Activated CD4-positive, alpha-beta memory T cell treated with anti-CD3 and anti-CD28 coated beads, Interleukin-2, amount 10 ng/mL, durations not matched to agents 7 days and 5 days (primary cell): ENCODE measurements at regions not wholly inside any gene's neighbourhood (a gene's known extent, or its start where the extent isn't known, plus 50 kb on each side); places are given as distances from the start of the nearest gene placed in this dataset.

Source experiments
- CTCF ChIA-PET: fragments of 350-600 bp; sonication (Branson Sonifier 250); formaldehyde crosslinking; loops from one replicate; lab custom pipeline; 2021; ENCODE audit warnings: antibody characterized with exemption, inconsistent platforms; lab: Charles Lee
- POLR2A ChIA-PET: fragments of 350-600 bp; sonication (Branson Sonifier 250); formaldehyde crosslinking; loops from one replicate; lab custom pipeline; 2021; ENCODE audit warnings: antibody characterized with exemption; lab: Charles Lee
- DNase-seq: peaks from one replicate; pipeline ENCODE4 v3.0.0-alpha.2; 2020
- H3K27ac Mint-ChIP-seq: one replicate; pipeline ENCODE4 v1.8.0; 2021; ENCODE audit warnings: mild to moderate bottlenecking, mixed read lengths
- H3K27me3 Mint-ChIP-seq: one replicate; pipeline ENCODE4 v1.8.0; 2021; ENCODE audit warnings: mixed read lengths
- H3K36me3 Mint-ChIP-seq: one replicate; pipeline ENCODE4 v1.8.0; 2021; ENCODE audit warnings: low read depth, mixed read lengths
- H3K4me1 Mint-ChIP-seq: one replicate; pipeline ENCODE4 v1.8.0; 2021; ENCODE audit warnings: mixed read lengths
- H3K4me3 Mint-ChIP-seq: one replicate; pipeline ENCODE4 v1.8.0; 2021; ENCODE audit warnings: mild to moderate bottlenecking, mixed read lengths
- H3K9me3 Mint-ChIP-seq: one replicate; pipeline ENCODE4 v1.8.0; 2021; ENCODE audit warnings: mixed read lengths

GRCh38 chr22:49049691-49050090, 778.0 kb downstream of the BRD1 start:
- Mint-ChIP-seq H3K9me3 (no peaks in the 10 kb centered on the region), H3K4me1 (no peaks in the 10 kb centered on the region), H3K36me3 (no peaks in the 10 kb centered on the region), H3K4me3 (no peak overlapping the region), H3K27me3 (peaks cover 1% of the 10 kb centered on the region), H3K27ac (no peak overlapping the region)
- ChIA-PET POLR2A (no interaction called here), CTCF (no interaction called here)
- DNase-seq, result no peak

DNA sequence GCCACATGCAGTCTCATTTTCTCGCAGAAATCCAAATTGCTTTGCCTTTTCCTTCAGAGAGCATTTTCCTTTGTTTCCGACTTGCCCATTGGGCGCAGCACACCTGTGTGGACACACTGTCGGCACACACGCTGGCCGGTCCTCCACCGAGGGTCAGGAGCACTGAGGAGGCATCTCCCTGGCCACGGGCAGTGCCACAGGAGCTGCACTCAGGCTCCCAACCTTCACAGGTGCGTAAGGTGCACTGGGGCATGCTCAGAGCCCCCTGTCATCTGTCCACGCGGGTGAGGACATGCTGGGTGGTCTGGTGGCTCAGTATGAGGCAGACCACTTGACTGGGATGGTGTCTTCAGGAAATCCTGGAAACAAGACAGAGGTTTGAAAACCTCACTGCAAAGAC, 779.1 kb downstream of the BRD1 start:
- no peak overlapping the region for H3K4me3 Mint-ChIP-seq
- no peak for DNase-seq
- ChIA-PET CTCF (no interaction called here), POLR2A (no interaction called here)
- H3K4me1 Mint-ChIP-seq, result no peaks in the 10 kb centered on the region
- no peaks in the 10 kb centered on the region for H3K27me3 Mint-ChIP-seq
- no peaks in the 10 kb centered on the region for H3K36me3 Mint-ChIP-seq
- H3K9me3 Mint-ChIP-seq, result no peaks in the 10 kb centered on the region
- H3K27ac Mint-ChIP-seq, result no peak overlapping the region

DNA sequence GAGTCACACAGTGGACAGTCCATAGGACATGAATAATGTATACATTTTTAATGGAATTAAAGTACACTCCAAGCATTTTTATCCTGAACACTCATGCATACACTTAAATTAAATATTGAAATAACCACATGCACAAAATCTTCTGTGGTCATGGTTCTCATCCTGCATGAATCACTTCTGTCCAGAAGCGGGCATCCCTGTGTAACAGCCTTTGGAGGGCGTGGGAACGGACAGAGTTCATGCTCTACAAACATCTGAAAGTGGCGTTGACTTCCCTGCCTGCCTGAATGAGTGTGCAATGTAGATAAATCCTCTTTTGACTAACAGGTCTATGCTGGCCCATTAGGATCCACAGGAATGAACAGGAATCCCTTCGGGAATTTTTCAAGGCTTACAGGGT, 780.2 kb downstream of the BRD1 start:
- no peak overlapping the region for H3K27ac Mint-ChIP-seq
- ChIA-PET POLR2A (no interaction called here), CTCF (interaction anchor here (2.7 kb wide), 1 partner anchor 258 kb away, joined by 15 read pairs; no protein-coding TSS in a partner anchor)
- no peak for DNase-seq
- no peaks in the 10 kb centered on the region for H3K36me3 Mint-ChIP-seq
- H3K4me1 Mint-ChIP-seq, result no peaks in the 10 kb centered on the region
- no peaks in the 10 kb centered on the region for H3K9me3 Mint-ChIP-seq
- no peak overlapping the region for H3K4me3 Mint-ChIP-seq
- no peaks in the 10 kb centered on the region for H3K27me3 Mint-ChIP-seq

DNA sequence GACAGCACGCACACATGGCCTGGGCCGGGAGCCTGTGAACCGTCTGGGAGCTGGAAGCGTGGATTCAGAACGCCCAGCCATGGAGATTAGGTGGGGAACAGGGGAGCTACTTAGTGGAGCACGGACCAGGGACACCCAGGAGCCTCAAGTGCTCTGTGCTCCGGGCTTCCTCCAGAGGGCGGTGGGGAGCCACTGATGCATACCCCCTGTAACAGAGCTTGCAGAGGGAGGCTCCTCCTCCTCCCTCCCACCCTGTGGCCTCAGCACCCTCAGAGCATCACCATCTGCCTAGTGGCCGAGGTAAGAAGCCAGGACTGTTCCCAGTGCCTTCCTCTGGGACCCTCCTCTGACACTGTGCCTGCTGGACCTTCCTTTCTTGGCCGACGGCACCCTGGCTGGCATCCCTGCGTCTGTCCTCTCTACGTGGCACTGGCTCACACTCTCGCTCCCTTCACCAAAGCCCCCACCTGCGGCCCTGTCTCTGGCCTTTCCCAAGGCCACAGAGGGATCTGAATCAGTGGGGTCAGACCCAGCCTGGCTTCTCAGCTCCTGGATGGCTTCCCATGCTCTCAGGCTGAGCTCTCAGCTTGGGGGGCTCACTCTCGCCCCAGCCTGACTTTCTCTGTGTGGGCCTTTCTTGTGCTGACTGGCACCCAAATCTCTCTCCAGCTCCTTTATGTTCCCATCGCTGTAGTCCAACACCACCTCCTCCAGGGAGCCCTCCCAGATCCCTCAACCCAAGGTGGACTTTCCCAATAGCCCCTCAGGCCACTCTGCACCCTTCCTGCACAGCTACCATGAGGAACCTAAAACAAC, 780.9 kb downstream of the BRD1 start:
- Mint-ChIP-seq H3K27ac (no peak overlapping the region), H3K36me3 (no peaks in the 10 kb centered on the region), H3K4me3 (no peak overlapping the region), H3K27me3 (no peaks in the 10 kb centered on the region), H3K9me3 (no peaks in the 10 kb centered on the region), H3K4me1 (no peaks in the 10 kb centered on the region)
- POLR2A ChIA-PET, result no interaction called here
- peak; percentile 22 for DNase-seq
- CTCF ChIA-PET, result interaction anchor here (0.6 to 2.7 kb wide), 2 partner anchors 20 to 259 kb away, joined by 3 to 15 read pairs; no protein-coding TSS in a partner anchor

GRCh38 chr22:49046000-49046545, 781.6 kb downstream of the BRD1 start:
- DNase-seq, result no peak
- CTCF ChIA-PET, result interaction anchor here (2.7 kb wide), 1 partner anchor 259 kb away, joined by 15 read pairs; no protein-coding TSS in a partner anchor
- Mint-ChIP-seq H3K4me1 (no peaks in the 10 kb centered on the region), H3K27me3 (no peaks in the 10 kb centered on the region), H3K36me3 (no peaks in the 10 kb centered on the region), H3K4me3 (no peak overlapping the region), H3K27ac (no peak overlapping the region), H3K9me3 (no peaks in the 10 kb centered on the region)
- POLR2A ChIA-PET, result no interaction called here

GRCh38 chr22:49045276-49045675, 782.4 kb downstream of the BRD1 start:
- ChIA-PET CTCF (no interaction called here), POLR2A (no interaction called here)
- no peaks in the 10 kb centered on the region for H3K9me3 Mint-ChIP-seq

DNA sequence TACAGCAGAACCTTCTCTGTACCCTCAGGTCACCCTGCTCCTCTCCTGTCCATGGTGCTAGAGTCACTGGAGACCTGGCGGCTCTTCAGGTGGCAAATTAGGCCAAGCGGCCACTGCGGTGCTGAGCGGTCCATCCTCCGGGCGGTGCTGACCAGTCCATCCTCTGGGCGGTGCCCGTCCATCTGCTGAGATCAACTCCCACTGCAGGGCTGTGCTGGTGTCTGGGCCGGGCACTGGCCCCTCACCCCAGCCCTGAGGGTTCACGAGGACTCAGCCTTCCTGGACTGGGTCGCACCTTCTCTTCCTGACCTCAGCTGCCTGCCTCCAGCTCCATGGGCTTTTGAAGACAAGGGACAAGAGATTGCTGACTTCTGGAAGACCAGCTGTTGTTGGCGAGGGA, 782.9 kb downstream of the BRD1 start:
- ChIA-PET CTCF (no interaction called here), POLR2A (no interaction called here)
- no peaks in the 10 kb centered on the region for H3K27me3 Mint-ChIP-seq
- no peaks in the 10 kb centered on the region for H3K4me1 Mint-ChIP-seq
- H3K4me3 Mint-ChIP-seq, result no peak overlapping the region
- no peaks in the 10 kb centered on the region for H3K36me3 Mint-ChIP-seq
- DNase-seq, result no peak
- H3K27ac Mint-ChIP-seq, result no peak overlapping the region
- H3K9me3 Mint-ChIP-seq, result no peaks in the 10 kb centered on the region

More at GRCh38 chr22:49045276-49045675, 782.4 kb downstream of the BRD1 start:
- no peaks in the 10 kb centered on the region for H3K27me3 Mint-ChIP-seq
- no peak overlapping the region for H3K4me3 Mint-ChIP-seq
- no peaks in the 10 kb centered on the region for H3K4me1 Mint-ChIP-seq
- DNase-seq, result no peak
- H3K27ac Mint-ChIP-seq, result no peak overlapping the region
- no peaks in the 10 kb centered on the region for H3K36me3 Mint-ChIP-seq

GRCh38 chr22:49044091-49044490, 783.6 kb downstream of the BRD1 start:
- Mint-ChIP-seq H3K27ac (no peak overlapping the region), H3K4me1 (no peaks in the 10 kb centered on the region), H3K36me3 (no peaks in the 10 kb centered on the region), H3K4me3 (no peak overlapping the region), H3K27me3 (no peaks in the 10 kb centered on the region), H3K9me3 (no peaks in the 10 kb centered on the region)
- CTCF ChIA-PET, result no interaction called here
- POLR2A ChIA-PET, result no interaction called here
- no peak for DNase-seq

DNA sequence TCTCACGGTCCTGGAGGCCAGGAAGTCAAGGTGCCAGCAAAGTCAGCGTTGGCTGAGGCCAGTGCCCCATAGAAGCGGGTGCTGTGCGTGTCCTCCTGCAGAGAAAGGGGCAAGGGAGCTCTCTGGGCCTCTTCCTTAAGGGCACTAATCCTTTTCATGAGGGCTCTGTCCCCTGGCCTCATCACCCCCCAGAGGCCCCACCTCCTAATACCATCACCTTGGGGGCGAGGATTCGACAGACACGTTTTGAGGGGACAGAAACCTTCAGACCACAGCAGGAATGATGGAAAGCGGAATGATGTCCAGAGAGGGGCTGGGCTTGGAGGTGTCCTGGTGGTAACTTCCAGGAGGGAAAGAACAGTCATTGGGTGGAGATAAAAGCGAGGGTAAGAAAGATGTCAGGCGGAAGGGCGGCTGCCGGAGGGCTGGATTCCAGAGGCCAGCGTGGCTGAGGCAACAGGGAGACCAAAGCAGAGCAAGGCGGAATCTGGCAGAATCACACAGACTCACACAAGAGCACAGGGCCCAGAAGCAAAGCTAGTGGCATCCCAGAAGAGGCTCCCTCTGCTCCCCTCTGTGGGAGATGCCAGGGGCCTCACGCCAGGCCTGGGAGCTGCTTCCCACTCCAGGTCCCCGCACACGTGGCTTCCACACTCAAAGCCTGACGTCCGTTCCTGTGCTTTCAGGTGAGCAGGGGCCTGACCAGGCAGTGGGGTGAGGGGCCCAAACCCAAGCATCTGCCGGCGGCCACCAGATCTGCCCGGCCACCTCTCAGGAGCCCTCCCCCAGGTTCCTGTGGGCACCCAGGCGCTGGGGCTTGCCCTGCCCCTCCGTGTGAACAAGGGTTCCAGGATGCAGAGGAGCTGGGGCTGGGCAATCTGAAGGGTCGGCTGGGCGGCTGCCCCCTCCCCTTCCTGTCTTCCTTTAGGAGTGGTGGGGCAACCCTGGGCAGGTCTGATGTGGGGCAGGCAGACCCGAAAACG, 784.5 kb downstream of the BRD1 start:
- Mint-ChIP-seq H3K9me3 (no peaks in the 10 kb centered on the region), H3K27ac (no peak overlapping the region), H3K27me3 (no peaks in the 10 kb centered on the region), H3K4me1 (no peaks in the 10 kb centered on the region), H3K36me3 (no peaks in the 10 kb centered on the region), H3K4me3 (no peak overlapping the region)
- ChIA-PET CTCF (no interaction called here), POLR2A (no interaction called here)
- DNase-seq, result no peak

GRCh38 chr22:49042066-49042465, 785.6 kb downstream of the BRD1 start:
- ChIA-PET POLR2A (no interaction called here), CTCF (no interaction called here)

GRCh38 chr22:49040754-49041467, 786.8 kb downstream of the BRD1 start:
- no peak for DNase-seq
- Mint-ChIP-seq H3K4me1 (no peaks in the 10 kb centered on the region), H3K27me3 (no peaks in the 10 kb centered on the region), H3K4me3 (no peak overlapping the region), H3K27ac (no peak overlapping the region), H3K36me3 (no peaks in the 10 kb centered on the region), H3K9me3 (peaks cover 5% of the 10 kb centered on the region)
- ChIA-PET CTCF (no interaction called here), POLR2A (no interaction called here)

More at GRCh38 chr22:49042066-49042465, 785.6 kb downstream of the BRD1 start:
- Mint-ChIP-seq H3K36me3 (no peaks in the 10 kb centered on the region), H3K27ac (no peak overlapping the region), H3K4me1 (no peaks in the 10 kb centered on the region), H3K4me3 (no peak overlapping the region), H3K9me3 (no peaks in the 10 kb centered on the region), H3K27me3 (no peaks in the 10 kb centered on the region)
- no peak for DNase-seq

DNA sequence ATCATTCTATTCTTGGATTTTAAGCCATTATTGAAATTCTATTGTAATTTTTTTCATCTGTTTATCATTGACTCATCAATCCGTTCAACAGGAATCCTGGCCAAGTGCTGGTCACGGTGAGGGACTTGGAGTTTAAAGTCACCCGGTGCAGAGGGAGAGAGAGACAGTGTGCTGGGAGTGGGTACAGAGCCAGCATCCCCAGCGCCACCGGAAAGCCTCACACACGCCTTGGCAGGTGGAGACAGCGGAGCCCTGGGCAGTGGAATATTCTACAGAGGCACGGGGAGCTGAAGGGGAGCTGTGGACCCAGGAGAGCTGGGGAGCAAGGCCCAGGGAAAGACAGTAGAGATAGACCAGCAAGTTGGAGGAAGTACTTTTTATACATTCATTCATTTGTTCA, 787.6 kb downstream of the BRD1 start:
- Mint-ChIP-seq H3K27ac (no peak overlapping the region), H3K4me1 (no peaks in the 10 kb centered on the region), H3K4me3 (no peak overlapping the region), H3K36me3 (no peaks in the 10 kb centered on the region), H3K27me3 (no peaks in the 10 kb centered on the region), H3K9me3 (peaks cover 5% of the 10 kb centered on the region)
- POLR2A ChIA-PET, result no interaction called here
- DNase-seq, result no peak
- CTCF ChIA-PET, result no interaction called here
